MM.1S (cell line): ENCODE measurements at regions not wholly inside any gene's neighbourhood (a gene's known extent, or its start where the extent isn't known, plus 50 kb on each side); places are given as distances from the start of the nearest gene placed in this dataset.

ENCODE experiments used
- DNase-seq: peaks from one replicate; pipeline ENCODE4 v3.0.0-alpha.2; 2015
- H2AFZ ChIP-seq: fragments of 300-600 bp; sonication (generic); 2 replicates; pipeline ENCODE4 v1.6.0; 2016; ENCODE audit warnings: antibody characterized with exemption, low read length
- H3F3A ChIP-seq: fragments of 300-600 bp; sonication (generic); 2 replicates; pipeline ENCODE4 v1.6.1; 2016; ENCODE audit warnings: mild to moderate bottlenecking, antibody characterized with exemption, low read length, moderate library complexity, mixed read lengths; ENCODE audit not compliant: insufficient read depth
- H3K27ac ChIP-seq: fragments of 300-600 bp; sonication (generic); 2 replicates; pipeline ENCODE4 v1.5.1; 2016; ENCODE audit warnings: mild to moderate bottlenecking, low read length
- H3K27me3 ChIP-seq: fragments of 300-600 bp; sonication (generic); replicated peaks from 2 replicates; pipeline ENCODE4 v1.6.0; 2016; ENCODE audit warnings: low read length; ENCODE audit not compliant: insufficient read depth
- H3K36me3 ChIP-seq: fragments of 300-600 bp; sonication (generic); replicated peaks from 2 replicates; pipeline ENCODE4 v1.6.1; 2016; ENCODE audit warnings: mild to moderate bottlenecking, low read length, mixed read lengths; ENCODE audit not compliant: insufficient read depth
- H3K4me1 ChIP-seq: fragments of 300-600 bp; sonication (generic); 2 replicates; pipeline ENCODE4 v1.6.1; 2016; ENCODE audit warnings: low read length, mixed read lengths
- H3K4me2 ChIP-seq: fragments of 300-600 bp; sonication (generic); 2 replicates; pipeline ENCODE4 v1.6.0; 2016; ENCODE audit warnings: low read depth, low read length
- H3K4me3 ChIP-seq: fragments of 300-600 bp; sonication (generic); 2 replicates; pipeline ENCODE4 v1.5.1; 2016; ENCODE audit warnings: low read length, mixed read lengths
- H3K79me2 ChIP-seq: fragments of 300-600 bp; sonication (generic); 2 replicates; pipeline ENCODE4 v1.6.1; 2016; ENCODE audit warnings: mixed run types, low read length, mixed read lengths
- H3K9ac ChIP-seq: fragments of 300-600 bp; sonication (generic); 2 replicates; pipeline ENCODE4 v1.6.1; 2016; ENCODE audit warnings: low read length, mixed read lengths
- H3K9me2 ChIP-seq: fragments of 300-600 bp; sonication (generic); replicated peaks from 2 replicates; pipeline ENCODE4 v1.6.1; 2016; ENCODE audit warnings: mild to moderate bottlenecking, low read length, mixed read lengths; ENCODE audit not compliant: insufficient read depth
- H3K9me3 ChIP-seq: fragments of 300-600 bp; sonication (generic); replicated peaks from 2 replicates; pipeline ENCODE4 v1.6.1; 2016; ENCODE audit warnings: mild to moderate bottlenecking, low read length, mixed read lengths; ENCODE audit not compliant: insufficient read depth
- H4K20me1 ChIP-seq: fragments of 300-600 bp; sonication (generic); 2 replicates; pipeline ENCODE4 v1.6.1; 2016; ENCODE audit warnings: mild to moderate bottlenecking, low read length, moderate library complexity, mixed read lengths; ENCODE audit not compliant: insufficient read depth
- EZH2 ChIP-seq: fragments of 300-600 bp; sonication (generic); optimal IDR thresholded peaks from 2 replicates; pipeline ENCODE3; 2017; ENCODE audit warnings: low read depth, mild to moderate bottlenecking, antibody characterized with exemption, low read length, mixed read lengths
- EZH2phosphoT487 ChIP-seq: fragments of 300-600 bp; sonication (generic); IDR thresholded peaks from 2 replicates; pipeline ENCODE4 v1.6.1; 2018; ENCODE audit warnings: antibody characterized with exemption, low read length
- TF ChIP-seq, protein P1 (sequence below): fragments of 300-600 bp; sonication (generic); IDR thresholded peaks from 2 replicates; pipeline ENCODE4 v1.5.1; 2016; ENCODE audit warnings: antibody characterized with exemption, low read length, mixed read lengths

DNA sequence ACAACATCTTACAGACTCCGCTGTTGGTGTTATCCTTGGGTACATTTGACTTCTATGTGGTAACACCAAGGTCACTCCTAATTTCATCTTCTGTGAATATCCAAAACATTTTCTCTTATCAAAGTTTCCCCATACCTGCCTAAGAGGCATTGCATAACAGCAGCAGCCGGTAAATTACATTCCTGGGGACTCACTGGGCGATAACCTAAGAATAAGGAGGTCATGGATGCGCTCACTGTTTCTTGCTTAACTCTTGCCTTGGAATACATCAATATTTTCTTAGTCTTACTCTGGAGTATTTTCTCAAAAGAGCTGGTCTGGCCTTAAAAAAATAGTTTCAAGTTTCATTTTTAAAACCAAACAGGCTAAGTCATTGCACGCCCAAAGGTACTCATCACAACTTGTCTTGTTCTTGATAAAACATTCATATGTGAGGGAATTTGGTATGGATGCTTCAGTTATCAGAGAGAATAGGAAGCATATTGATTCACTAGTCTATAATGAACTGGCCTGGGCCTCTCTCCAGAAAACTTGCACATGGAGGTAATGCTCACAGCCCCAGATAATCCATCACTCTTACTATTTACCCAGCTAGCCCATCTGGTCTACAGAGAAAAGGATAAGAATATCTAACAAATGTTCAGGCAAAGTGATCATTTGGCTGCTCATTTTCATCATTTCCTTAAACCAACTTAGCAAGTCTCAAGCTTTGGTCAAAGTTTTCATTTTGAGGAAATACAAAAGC, 235.0 kb upstream of the ERCC4 start:
- H3K27ac ChIP-seq: no peak overlapping the region
- no peaks in the 10 kb centered on the region for H3F3A ChIP-seq
- no peaks in the 10 kb centered on the region for H3K27me3 ChIP-seq
- H3K9me2 ChIP-seq: no peaks in the 10 kb centered on the region
- H3K9ac ChIP-seq: no peak overlapping the region
- no peaks in the 10 kb centered on the region for H3K9me3 ChIP-seq
- H3K36me3 ChIP-seq: no peaks in the 10 kb centered on the region
- no peaks in the 10 kb centered on the region for H3K79me2 ChIP-seq
- DNase-seq: no peak
- H4K20me1 ChIP-seq: no peaks in the 10 kb centered on the region
- H3K4me2 ChIP-seq: no peak overlapping the region
- no peaks in the 10 kb centered on the region for H3K4me1 ChIP-seq
- no peak overlapping the region for H2AFZ ChIP-seq
- H3K4me3 ChIP-seq: no peak overlapping the region
- TF ChIP-seq, protein P1, sequence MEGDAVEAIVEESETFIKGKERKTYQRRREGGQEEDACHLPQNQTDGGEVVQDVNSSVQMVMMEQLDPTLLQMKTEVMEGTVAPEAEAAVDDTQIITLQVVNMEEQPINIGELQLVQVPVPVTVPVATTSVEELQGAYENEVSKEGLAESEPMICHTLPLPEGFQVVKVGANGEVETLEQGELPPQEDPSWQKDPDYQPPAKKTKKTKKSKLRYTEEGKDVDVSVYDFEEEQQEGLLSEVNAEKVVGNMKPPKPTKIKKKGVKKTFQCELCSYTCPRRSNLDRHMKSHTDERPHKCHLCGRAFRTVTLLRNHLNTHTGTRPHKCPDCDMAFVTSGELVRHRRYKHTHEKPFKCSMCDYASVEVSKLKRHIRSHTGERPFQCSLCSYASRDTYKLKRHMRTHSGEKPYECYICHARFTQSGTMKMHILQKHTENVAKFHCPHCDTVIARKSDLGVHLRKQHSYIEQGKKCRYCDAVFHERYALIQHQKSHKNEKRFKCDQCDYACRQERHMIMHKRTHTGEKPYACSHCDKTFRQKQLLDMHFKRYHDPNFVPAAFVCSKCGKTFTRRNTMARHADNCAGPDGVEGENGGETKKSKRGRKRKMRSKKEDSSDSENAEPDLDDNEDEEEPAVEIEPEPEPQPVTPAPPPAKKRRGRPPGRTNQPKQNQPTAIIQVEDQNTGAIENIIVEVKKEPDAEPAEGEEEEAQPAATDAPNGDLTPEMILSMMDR: no peak
- TF ChIP-seq EZH2: no peak
- TF ChIP-seq EZH2phosphoT487: no peak

DNA sequence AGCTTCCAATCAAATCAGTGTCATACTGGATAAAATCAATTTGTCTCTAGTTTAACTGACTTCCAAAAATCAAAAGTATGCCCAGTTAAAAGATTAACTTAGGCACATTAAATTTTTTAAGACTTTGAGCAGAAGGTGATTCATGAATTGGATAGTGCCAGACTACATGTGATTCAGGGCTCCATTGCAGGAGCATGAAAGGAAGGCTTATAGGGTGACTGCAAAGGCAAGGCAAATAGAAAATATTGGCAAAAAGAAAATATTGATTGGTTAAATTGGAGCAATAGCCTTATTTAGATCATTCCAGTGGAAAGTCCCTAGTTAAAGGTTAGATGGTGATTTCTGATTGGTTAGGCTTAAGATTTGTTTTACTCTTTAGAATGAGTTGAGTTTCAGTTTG, 223.9 kb upstream of the ERCC4 start:
- Histone ChIP-seq H3K9me3 (no peaks in the 10 kb centered on the region), H3K36me3 (no peaks in the 10 kb centered on the region), H3K9me2 (no peaks in the 10 kb centered on the region), H3F3A (no peaks in the 10 kb centered on the region), H3K9ac (no peak overlapping the region), H3K4me2 (no peak overlapping the region), H3K4me1 (no peaks in the 10 kb centered on the region), H3K79me2 (no peaks in the 10 kb centered on the region), H3K4me3 (no peak overlapping the region), H4K20me1 (no peaks in the 10 kb centered on the region), H3K27me3 (no peaks in the 10 kb centered on the region), H2AFZ (no peak overlapping the region), H3K27ac (no peak overlapping the region)
- no peak for DNase-seq
- TF ChIP-seq, protein P1: no peak
- TF ChIP-seq EZH2 (no peak), EZH2phosphoT487 (no peak)

DNA sequence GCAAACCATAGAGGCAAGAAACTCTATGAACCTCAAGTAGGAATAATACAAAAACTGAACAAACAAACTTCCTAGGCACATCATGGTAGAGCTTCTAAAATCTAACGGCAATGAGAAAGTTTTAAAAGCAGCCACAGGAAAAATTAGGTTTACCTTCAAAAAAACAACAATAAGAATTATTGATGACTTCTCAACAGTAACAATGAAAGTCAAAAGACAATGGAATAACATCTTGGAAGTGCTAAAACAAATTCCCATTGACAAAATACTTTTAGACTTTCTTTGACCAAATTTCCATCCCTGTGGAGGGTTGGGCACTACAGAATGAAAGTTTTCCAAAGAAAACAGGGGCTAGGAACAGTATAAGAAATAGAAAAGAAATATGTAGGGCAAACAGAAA, 222.9 kb upstream of the ERCC4 start:
- H3K9me2 ChIP-seq: no peaks in the 10 kb centered on the region
- no peak for DNase-seq

More for the DNA sequence above, 222.9 kb upstream of the ERCC4 start:
- Histone ChIP-seq H3K4me2 (no peak overlapping the region), H3K36me3 (no peaks in the 10 kb centered on the region), H3K79me2 (no peaks in the 10 kb centered on the region), H2AFZ (no peak overlapping the region), H3K9ac (no peak overlapping the region), H3K27ac (no peak overlapping the region), H3K9me3 (no peaks in the 10 kb centered on the region), H4K20me1 (no peaks in the 10 kb centered on the region), H3F3A (no peaks in the 10 kb centered on the region), H3K4me1 (no peaks in the 10 kb centered on the region), H3K27me3 (no peaks in the 10 kb centered on the region), H3K4me3 (no peak overlapping the region)
- TF ChIP-seq EZH2phosphoT487: no peak
- TF ChIP-seq, protein P1: no peak
